Smooth muscle cell (in vitro differentiated cells): ENCODE measurements at regions not wholly inside any gene's neighbourhood (a gene's known extent, or its start where the extent isn't known, plus 50 kb on each side); places are given as distances from the start of the nearest gene placed in this dataset.

Source experiments
- DNase-seq: peaks from one replicate; lab custom pipeline; 2025; ENCODE audit not compliant: unreplicated experiment; lab: John Stamatoyannopoulos, UW
- H2AFZ ChIP-seq: fragments of 200-600 bp; sonication (generic); 2 replicates; pipeline ENCODE4 v1.6.0; 2016; ENCODE audit warnings: antibody characterized with exemption, low read depth, mild to moderate bottlenecking
- H3F3A ChIP-seq: fragments of 200-600 bp; sonication (generic); 2 replicates; pipeline ENCODE4 v1.6.0; 2017; ENCODE audit warnings: antibody characterized with exemption, low read depth
- H3K27ac ChIP-seq: fragments of 200-600 bp; sonication (generic); 2 replicates; pipeline ENCODE4 v1.5.1; 2016; ENCODE audit warnings: low read depth, mild to moderate bottlenecking
- H3K27me3 ChIP-seq: fragments of 200-600 bp; sonication (generic); 2 replicates; pipeline ENCODE4 v1.6.1; 2016; ENCODE audit warnings: low read depth, mild to moderate bottlenecking
- H3K36me3 ChIP-seq: fragments of 200-600 bp; sonication (generic); 2 replicates; pipeline ENCODE4 v1.5.1; 2016; ENCODE audit warnings: low read depth
- H3K4me1 ChIP-seq: fragments of 200-600 bp; sonication (generic); 2 replicates; pipeline ENCODE4 v1.5.1; 2016; ENCODE audit warnings: low read depth
- H3K4me2 ChIP-seq: fragments of 200-600 bp; sonication (generic); 2 replicates; pipeline ENCODE4 v1.6.0; 2016; ENCODE audit warnings: mild to moderate bottlenecking
- H3K4me3 ChIP-seq: fragments of 200-600 bp; sonication (generic); 2 replicates; pipeline ENCODE4 v1.5.1; 2016; ENCODE audit warnings: mild to moderate bottlenecking
- H3K79me2 ChIP-seq: fragments of 200-600 bp; sonication (generic); 2 replicates; pipeline ENCODE4 v1.6.0; 2016; ENCODE audit warnings: low read depth, mild to moderate bottlenecking
- H3K9ac ChIP-seq: fragments of 200-600 bp; sonication (generic); 2 replicates; pipeline ENCODE4 v1.6.0; 2016; ENCODE audit warnings: low read depth
- H3K9me3 ChIP-seq: fragments of 200-600 bp; sonication (generic); replicated peaks from 2 replicates; pipeline ENCODE4 v1.5.1; 2016; ENCODE audit warnings: low read depth
- H4K20me1 ChIP-seq: fragments of 200-600 bp; sonication (generic); 2 replicates; pipeline ENCODE4 v1.6.0; 2016; ENCODE audit warnings: low read depth
- WGBS: methylation state at CpG from one replicate; pipeline ENCODE4 v1.1.7; 2016; ENCODE audit warnings: low lambda C conversion rate; 5-methylcytosine and 5-hydroxymethylcytosine counted together
- TF ChIP-seq, protein P1 (sequence below): fragments of 200-600 bp; sonication (generic); IDR thresholded peaks from 2 replicates; pipeline ENCODE4 v1.5.1; 2017; ENCODE audit warnings: borderline replicate concordance, mild to moderate bottlenecking, antibody characterized with exemption; ENCODE audit not compliant: insufficient read depth, poor library complexity, severe bottlenecking

DNA sequence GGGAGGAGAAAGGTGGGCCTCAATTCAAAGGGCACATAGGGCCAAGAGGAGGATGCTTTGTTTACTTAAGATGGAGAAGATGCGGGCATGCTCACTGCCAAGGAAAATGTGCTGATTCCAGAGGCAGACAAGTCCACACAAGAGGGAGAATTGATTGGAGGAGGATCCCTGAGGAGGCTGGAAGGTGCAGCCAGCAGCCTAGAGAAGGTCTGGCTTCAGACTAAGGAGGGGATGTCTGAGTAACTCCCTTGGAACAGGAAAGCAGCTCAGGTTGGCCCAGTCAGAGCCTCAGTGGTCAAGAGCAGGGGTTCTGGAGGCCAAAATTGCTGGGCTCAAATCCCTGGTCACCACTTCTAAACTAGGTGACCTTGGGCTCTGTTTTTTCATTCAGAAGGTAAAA is 265.5 kb upstream of the NCKAP5 start:
- no peaks in the 10 kb centered on the region for H3K27me3 ChIP-seq
- TF ChIP-seq, protein P1, sequence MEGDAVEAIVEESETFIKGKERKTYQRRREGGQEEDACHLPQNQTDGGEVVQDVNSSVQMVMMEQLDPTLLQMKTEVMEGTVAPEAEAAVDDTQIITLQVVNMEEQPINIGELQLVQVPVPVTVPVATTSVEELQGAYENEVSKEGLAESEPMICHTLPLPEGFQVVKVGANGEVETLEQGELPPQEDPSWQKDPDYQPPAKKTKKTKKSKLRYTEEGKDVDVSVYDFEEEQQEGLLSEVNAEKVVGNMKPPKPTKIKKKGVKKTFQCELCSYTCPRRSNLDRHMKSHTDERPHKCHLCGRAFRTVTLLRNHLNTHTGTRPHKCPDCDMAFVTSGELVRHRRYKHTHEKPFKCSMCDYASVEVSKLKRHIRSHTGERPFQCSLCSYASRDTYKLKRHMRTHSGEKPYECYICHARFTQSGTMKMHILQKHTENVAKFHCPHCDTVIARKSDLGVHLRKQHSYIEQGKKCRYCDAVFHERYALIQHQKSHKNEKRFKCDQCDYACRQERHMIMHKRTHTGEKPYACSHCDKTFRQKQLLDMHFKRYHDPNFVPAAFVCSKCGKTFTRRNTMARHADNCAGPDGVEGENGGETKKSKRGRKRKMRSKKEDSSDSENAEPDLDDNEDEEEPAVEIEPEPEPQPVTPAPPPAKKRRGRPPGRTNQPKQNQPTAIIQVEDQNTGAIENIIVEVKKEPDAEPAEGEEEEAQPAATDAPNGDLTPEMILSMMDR, result no peak
- no peaks in the 10 kb centered on the region for H3F3A ChIP-seq
- no peak for DNase-seq
- no peaks in the 10 kb centered on the region for H3K79me2 ChIP-seq
- H3K27ac ChIP-seq, result no peak overlapping the region
- no peaks in the 10 kb centered on the region for H4K20me1 ChIP-seq
- H3K4me2 ChIP-seq, result no peak overlapping the region
- no peak overlapping the region for H2AFZ ChIP-seq
- 96% methylated on average over 1 of the region's 1 CpG for WGBS
- H3K4me3 ChIP-seq, result no peak overlapping the region
- no peaks in the 10 kb centered on the region for H3K9me3 ChIP-seq
- no peaks in the 10 kb centered on the region for H3K4me1 ChIP-seq
- no peaks in the 10 kb centered on the region for H3K36me3 ChIP-seq
- H3K9ac ChIP-seq, result no peak overlapping the region

DNA sequence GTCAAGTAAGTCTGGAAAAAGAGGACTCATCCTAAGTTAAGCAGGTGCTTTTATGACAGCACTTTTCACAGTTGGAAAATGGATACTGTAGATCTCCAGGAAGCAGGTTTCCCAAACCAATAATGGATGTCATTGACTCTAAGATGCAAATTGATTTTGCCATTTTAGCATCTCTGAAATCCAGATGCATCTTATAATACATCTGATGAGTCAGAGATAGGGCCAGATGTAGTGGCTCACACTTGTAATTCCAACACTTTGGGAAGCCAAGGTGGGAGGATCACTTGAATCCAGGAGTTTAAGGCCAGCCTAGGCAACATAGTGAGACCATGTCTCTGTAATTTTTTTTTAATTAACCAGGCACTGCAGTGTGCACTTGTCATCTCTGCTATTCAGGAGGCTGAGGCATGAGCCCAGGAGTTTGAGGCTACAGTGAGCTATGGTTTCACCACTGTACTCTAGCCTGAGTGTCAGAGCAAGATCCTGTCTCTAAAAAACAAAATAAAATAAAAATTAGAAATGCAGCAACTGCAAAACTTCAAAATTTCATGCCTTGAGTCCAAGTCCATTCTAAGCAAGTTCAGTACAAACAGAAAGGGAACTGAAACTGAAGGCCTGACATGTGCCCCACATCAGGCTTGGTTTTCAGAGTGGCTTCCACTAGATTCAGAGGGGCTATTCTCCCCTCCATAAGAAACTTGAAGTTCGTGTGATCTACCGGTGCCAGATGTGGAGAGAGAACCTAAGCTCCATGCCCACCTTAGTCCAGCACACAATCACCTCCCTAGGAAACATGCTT is 267.8 kb upstream of the NCKAP5 start:
- Histone ChIP-seq H3K4me1 (no peaks in the 10 kb centered on the region), H2AFZ (no peak overlapping the region), H3K27ac (no peak overlapping the region), H3K27me3 (no peaks in the 10 kb centered on the region), H3K4me2 (no peak overlapping the region), H3K36me3 (no peaks in the 10 kb centered on the region), H3K79me2 (no peaks in the 10 kb centered on the region), H4K20me1 (no peaks in the 10 kb centered on the region), H3F3A (no peaks in the 10 kb centered on the region), H3K9ac (no peak overlapping the region), H3K4me3 (no peak overlapping the region), H3K9me3 (no peaks in the 10 kb centered on the region)
- DNase-seq, result no peak
- WGBS, result 94% methylated on average over 2 of the region's 2 CpGs
- TF ChIP-seq, protein P1, result no peak

DNA sequence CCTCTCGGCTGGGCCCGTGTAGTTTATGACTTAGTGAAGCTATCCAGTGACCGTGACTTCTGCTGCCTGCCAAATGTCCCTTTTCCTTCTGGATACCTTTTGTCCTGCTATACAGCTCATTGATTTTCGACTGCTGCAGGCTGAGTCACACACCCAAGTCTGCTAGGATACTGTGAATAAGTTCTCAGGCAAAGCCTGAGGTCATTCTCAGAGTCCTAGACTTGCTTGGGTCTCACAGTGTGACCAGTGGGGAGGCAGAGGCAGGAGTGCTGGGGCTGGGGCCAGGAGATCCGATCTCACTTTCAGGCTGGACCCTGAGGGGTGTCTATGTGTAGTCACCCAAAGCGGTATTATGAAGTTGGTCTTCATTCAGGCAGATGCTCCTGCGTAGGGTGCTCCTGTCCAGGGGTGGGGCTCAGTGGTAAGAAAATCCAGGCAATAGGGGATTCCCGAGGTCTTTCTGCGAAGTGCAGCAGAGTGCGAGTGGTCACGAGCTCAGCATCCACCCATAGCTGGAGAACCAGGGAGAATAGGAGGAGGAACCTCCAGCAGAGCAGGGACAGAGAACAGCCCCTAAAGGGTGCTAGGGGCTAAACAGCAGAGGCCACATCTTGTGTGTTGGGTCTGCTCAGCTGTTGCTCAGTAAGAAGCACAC is 268.6 kb upstream of the NCKAP5 start:
- TF ChIP-seq, protein P1, result no peak
- no peak overlapping the region for H3K9ac ChIP-seq
- no peaks in the 10 kb centered on the region for H3K4me1 ChIP-seq
- H3K9me3 ChIP-seq, result no peaks in the 10 kb centered on the region
- DNase-seq, result no peak
- no peaks in the 10 kb centered on the region for H4K20me1 ChIP-seq
- H3K27me3 ChIP-seq, result no peaks in the 10 kb centered on the region
- H3F3A ChIP-seq, result no peaks in the 10 kb centered on the region
- H3K4me3 ChIP-seq, result no peak overlapping the region
- 90% methylated on average over 11 of the region's 11 CpGs for WGBS
- H3K27ac ChIP-seq, result no peak overlapping the region
- H2AFZ ChIP-seq, result no peak overlapping the region
- no peaks in the 10 kb centered on the region for H3K79me2 ChIP-seq
- H3K36me3 ChIP-seq, result no peaks in the 10 kb centered on the region
- no peak overlapping the region for H3K4me2 ChIP-seq
